ENCODE measurements at regions not wholly inside any gene's neighbourhood (a gene's known extent, or its start where the extent isn't known, plus 50 kb on each side); places are given as distances from the start of the nearest gene placed in this dataset.
"Not testable (repeated sequence)": the region's sequence is repeated elsewhere in the genome, so short reads cannot be mapped to it uniquely, and the experiment has no call there.

DNA sequence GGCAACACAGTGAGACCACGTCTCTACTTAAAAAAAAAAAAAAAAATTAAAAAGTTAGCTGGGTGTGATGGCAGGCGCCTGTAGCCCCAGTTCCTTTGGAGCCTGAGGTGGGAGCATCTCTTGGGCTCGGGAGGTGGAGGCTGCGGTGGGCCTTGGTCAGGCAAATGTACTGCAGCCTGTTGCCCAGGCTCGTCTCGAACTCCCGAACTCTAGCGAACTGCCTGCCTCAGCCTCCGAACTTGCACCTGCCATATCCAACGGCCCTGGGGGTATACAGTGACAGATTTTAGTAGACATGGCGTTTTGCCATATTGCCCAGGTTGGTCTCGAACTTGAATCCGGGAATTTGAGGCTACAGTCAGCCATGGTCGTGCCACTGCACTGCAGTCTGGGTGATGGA, 195.4 kb downstream of the ALG10 start:
- no peaks in the 10 kb centered on the region for H3K36me3 ChIP-seq
- no peak overlapping the region for H3K4me3 ChIP-seq
- no peaks in the 10 kb centered on the region for H3K4me1 ChIP-seq
- H3K9me3 ChIP-seq, result no peaks in the 10 kb centered on the region
- no peak overlapping the region for H3K27ac ChIP-seq
- TF ChIP-seq, protein P1, sequence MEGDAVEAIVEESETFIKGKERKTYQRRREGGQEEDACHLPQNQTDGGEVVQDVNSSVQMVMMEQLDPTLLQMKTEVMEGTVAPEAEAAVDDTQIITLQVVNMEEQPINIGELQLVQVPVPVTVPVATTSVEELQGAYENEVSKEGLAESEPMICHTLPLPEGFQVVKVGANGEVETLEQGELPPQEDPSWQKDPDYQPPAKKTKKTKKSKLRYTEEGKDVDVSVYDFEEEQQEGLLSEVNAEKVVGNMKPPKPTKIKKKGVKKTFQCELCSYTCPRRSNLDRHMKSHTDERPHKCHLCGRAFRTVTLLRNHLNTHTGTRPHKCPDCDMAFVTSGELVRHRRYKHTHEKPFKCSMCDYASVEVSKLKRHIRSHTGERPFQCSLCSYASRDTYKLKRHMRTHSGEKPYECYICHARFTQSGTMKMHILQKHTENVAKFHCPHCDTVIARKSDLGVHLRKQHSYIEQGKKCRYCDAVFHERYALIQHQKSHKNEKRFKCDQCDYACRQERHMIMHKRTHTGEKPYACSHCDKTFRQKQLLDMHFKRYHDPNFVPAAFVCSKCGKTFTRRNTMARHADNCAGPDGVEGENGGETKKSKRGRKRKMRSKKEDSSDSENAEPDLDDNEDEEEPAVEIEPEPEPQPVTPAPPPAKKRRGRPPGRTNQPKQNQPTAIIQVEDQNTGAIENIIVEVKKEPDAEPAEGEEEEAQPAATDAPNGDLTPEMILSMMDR (IDR thresholded peaks at IDR 0.05), result no peak
- H3K27me3 ChIP-seq, result no peaks in the 10 kb centered on the region
- intact Hi-C loops (cut with DNase I), result loop anchor here (2.0 kb wide), 1 partner anchor 97 kb away; no protein-coding TSS in a partner anchor
- DNase-seq (ENCODE audit: low spot score in 2 of 2), result no peak

DNA sequence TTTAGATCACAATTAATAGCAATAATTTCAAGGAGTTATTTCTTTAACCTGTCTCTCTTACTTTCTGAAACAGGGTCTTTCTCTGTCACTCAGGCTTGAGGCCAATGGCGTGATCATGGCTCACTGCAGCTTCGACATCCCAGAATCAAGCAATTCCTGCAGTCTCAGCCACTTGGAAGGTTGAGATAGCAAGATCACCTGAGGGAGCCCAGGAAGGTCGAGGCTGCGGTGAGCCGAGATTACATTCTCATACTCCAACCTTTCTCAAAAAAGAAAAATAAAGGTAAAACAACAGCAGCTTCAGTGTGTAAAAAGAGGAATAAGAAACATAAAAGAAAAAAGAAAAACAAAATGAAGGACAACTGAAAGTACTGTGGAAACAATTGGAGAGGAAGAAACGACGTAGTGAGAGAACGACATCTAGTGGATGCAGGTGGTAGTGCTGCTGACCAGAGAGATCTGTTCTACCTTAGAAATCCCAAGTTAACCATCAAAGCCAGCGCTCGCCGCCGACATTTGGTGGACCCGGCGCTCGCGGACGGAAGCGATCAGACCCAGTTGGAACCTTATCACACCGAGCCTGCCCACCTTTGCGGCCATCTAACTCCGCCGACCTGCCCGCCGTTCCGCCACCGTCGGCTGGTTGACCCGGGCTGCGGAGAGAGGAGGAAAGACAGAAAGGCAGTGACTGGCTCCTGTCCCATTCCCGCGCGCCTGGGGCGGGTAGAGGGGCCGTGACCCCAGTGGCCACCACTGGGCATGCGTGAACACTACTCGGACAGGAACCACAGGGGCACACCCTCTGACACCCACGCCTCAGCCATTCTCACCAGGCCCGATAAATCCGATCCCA, 196.1 kb downstream of the ALG10 start:
- H3K4me3 ChIP-seq, result peak overlapping the region; percentile 26 to 45
- H3K4me1 ChIP-seq, result no peaks in the 10 kb centered on the region
- H3K36me3 ChIP-seq, result no peaks in the 10 kb centered on the region
- H3K27ac ChIP-seq, result no peak overlapping the region
- H3K9me3 ChIP-seq, result no peaks in the 10 kb centered on the region
- DNase-seq (ENCODE audit: low spot score in 2 of 2), result no peak
- TF ChIP-seq, protein P1 (IDR thresholded peaks at IDR 0.05), result peak; percentile 48 to 77 (median 77)
- no peaks in the 10 kb centered on the region for H3K27me3 ChIP-seq
- intact Hi-C loops (cut with DNase I), result no loop called here

DNA sequence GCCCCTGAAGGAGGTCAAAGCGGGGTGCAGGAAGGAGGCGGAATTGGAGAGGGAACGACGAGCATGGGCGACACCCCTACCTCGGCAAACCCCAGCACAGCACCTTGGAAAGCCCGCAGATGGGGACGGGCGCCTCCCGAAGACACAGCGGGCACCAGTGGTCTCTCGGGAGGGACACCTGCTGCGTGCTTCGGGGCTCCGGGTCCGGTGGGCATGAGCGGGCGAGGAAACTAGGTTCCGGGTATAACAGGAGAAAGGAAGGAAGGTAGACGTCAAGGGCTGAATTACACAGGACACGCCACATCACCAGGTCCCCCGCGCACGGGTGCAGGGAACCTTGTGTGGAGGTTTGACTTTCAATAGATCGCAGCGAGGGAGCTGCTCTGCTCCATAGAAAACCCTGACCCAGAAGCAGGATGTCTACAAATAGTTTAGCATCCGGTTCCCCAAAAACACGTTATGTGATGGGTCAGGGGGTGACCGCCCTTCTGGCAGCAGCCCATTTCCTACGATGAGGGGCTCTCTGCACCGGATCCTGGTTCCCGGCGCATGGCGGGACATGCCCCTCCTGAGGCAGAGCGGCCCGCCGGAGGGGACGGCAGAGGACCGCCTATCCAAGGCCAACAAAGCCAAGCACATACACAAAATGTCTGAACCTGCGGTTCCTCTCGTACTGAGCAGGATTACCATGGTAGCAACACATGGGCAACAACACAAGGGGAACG, 196.9 kb downstream of the ALG10 start:
- Histone ChIP-seq H3K4me1 (no peaks in the 10 kb centered on the region), H3K9me3 (no peaks in the 10 kb centered on the region), H3K27me3 (no peaks in the 10 kb centered on the region), H3K36me3 (no peaks in the 10 kb centered on the region), H3K4me3 (peak overlapping the region in 1 of 2 donors; percentile 45), H3K27ac (no peak overlapping the region)
- TF ChIP-seq, protein P1 (IDR thresholded peaks at IDR 0.05), result no peak
- intact Hi-C loops (cut with DNase I), result no loop called here
- no peak for DNase-seq (ENCODE audit: low spot score in 2 of 2)

DNA sequence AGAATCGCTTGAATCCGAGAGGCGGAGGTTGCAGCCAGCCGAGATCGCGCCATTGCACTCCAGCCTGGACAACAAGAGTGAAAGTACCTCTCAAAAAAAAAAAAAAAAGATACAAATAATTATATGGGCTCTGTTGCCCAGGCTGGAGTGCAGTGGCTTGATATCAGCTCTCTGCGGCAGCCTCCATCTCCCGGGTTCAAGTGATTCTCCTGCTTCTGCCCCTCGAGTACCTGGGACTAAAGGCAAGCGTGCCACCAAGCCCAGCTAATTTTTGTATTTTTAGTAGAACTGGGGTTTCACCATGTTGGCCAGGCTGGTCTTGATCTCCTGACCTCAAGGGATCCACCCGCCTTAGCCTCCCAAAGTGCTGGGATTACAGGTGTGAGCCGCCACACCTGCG, 197.8 kb downstream of the ALG10 start:
- intact Hi-C loops (cut with DNase I); H3K4me3 ChIP-seq; DNase-seq (ENCODE audit: low spot score in 2 of 2): not testable (repeated sequence)

DNA sequence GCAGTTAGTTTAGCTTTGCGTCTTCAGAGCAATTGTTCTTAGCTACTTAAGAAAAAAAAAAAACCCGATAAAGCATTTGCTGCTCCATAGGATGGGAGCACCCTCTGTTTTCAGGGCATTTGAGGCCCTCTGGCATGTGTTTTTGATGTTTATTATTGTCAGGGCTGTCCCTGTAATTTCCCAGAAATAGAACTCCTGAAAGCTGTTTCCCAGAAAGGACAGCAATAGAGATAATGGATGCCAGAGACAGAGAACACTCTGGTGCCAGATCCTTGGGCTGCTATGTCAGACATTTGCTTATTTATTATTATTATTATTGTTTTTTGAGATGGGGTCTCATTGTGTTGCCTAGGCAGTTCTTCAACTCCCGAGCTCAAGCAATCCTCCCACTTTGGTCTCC, 201.3 kb downstream of the ALG10 start:
- TF ChIP-seq, protein P1 (IDR thresholded peaks at IDR 0.05), result no peak
- intact Hi-C loops (cut with DNase I), result no loop called here
- H3K4me1 ChIP-seq, result no peaks in the 10 kb centered on the region

More for the DNA sequence above, 197.8 kb downstream of the ALG10 start:
- H3K4me1 ChIP-seq, H3K9me3 ChIP-seq, H3K27ac ChIP-seq, H3K36me3 ChIP-seq, H3K27me3 ChIP-seq: not testable (repeated sequence)

DNA sequence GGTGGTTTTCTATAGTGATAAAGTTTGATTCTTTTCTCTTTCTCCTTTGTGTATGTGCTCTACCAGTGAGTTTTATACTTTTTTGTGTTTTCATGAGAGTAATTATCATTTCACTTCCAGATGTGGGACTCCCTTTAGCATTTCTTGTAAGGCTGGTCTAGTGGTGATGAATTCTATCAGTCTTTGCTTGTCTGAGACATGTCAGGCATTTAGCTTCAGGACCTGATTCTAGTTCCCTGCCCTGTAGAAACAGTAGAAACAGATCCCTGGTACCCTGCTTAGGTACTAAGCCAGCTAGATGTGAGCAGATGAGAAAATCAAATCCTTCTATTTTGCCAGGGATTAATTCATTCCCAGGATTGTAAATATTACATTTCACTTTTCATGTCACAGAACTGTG, 203.7 kb downstream of the ALG10 start:
- DNase-seq (ENCODE audit: low spot score in 2 of 2); H3K36me3 ChIP-seq; H3K4me3 ChIP-seq; H3K27ac ChIP-seq; H3K27me3 ChIP-seq; H3K9me3 ChIP-seq; H3K4me1 ChIP-seq; intact Hi-C loops (cut with DNase I): not testable (repeated sequence)

More for the DNA sequence above, 201.3 kb downstream of the ALG10 start:
- H3K27me3 ChIP-seq, result no peaks in the 10 kb centered on the region
- no peak overlapping the region for H3K27ac ChIP-seq
- no peaks in the 10 kb centered on the region for H3K36me3 ChIP-seq
- no peak for DNase-seq (ENCODE audit: low spot score in 2 of 2)
- H3K4me3 ChIP-seq, result no peak overlapping the region
- no peaks in the 10 kb centered on the region for H3K9me3 ChIP-seq

DNA sequence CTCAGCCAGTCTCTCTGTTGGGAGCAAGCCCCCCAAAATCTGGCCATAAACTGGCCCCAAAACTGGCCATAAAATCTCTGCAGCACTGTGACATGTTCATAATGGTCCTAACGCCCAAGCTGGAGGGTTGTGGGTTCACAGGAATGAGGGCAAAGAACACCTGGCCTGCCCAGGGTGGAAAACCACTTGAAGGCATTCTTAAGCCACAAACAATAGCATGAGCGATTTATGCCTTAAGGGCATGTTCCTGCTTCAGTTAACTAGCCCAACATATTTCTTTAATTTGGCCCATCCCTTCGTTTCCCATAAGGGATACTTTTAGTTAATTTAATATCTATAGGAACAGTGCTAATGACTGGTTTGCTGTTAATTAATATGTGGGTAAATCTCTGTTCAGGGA, 205.8 kb downstream of the ALG10 start:
- intact Hi-C loops (cut with DNase I), result not testable (repeated sequence)

DNA sequence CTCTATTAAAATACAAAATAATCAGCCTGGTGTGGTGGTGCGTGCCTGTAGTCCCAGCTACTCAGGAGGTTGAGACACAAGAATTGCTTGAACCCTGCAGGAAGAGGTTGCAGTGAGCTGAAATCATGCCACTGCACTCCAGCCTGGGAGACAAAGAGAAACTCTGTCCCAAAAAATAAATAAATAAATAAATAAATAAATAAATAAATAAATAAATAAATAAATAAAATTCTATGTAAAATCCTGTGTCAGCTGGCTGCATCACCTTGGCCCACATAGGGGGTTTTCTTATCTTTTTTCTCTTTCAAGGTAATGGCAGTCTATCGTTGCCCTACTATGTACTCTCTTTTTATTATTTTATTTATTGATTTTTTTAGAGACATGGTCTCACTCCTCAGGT, 206.7 kb downstream of the ALG10 start:
- H3K27me3 ChIP-seq; H3K36me3 ChIP-seq; H3K9me3 ChIP-seq; H3K4me1 ChIP-seq; DNase-seq (ENCODE audit: low spot score in 2 of 2); H3K4me3 ChIP-seq; H3K27ac ChIP-seq; intact Hi-C loops (cut with DNase I): not testable (repeated sequence)

More for the DNA sequence above, 205.8 kb downstream of the ALG10 start:
- DNase-seq (ENCODE audit: low spot score in 2 of 2); H3K4me1 ChIP-seq; H3K36me3 ChIP-seq; H3K27me3 ChIP-seq; H3K9me3 ChIP-seq; H3K27ac ChIP-seq; H3K4me3 ChIP-seq: not testable (repeated sequence)

All from ascending aorta (tissue), 2 donors.